ENCODE measurements at regions not wholly inside any gene's neighbourhood (a gene's known extent, or its start where the extent isn't known, plus 50 kb on each side); places are given as distances from the start of the nearest gene placed in this dataset.

- DNase-seq, result peak; percentile 67 to 92 (median 78)
- Histone ChIP-seq H3K79me2 (ENCODE audit: insufficient read depth, low read length) (no peaks in the 10 kb centered on the region), H3K4me2 (replicated peaks; ENCODE audit: extremely low read depth, low read length, poor library complexity, severe bottlenecking) (no peak overlapping the region), H4K20me1 (ENCODE audit: insufficient read depth, low read length) (no peaks in the 10 kb centered on the region), H3K9ac (ENCODE audit: insufficient read depth, low read length, poor library complexity, severe bottlenecking) (no peak overlapping the region), H3K4me3 (replicated peaks in 1 of 3; ENCODE audit: low read depth in 2 of 3, low read length in 3 of 3) (peak overlapping the region in 1 of 3 experiments; percentile 6), H3K36me3 (replicated peaks in 1 of 2; ENCODE audit: control insufficient read depth in 1 of 2, insufficient read depth in 2 of 2, low read length in 2 of 2) (peaks cover 0 to 42% of the 10 kb centered on the region in 2 donors), H3K9me3 (replicated peaks in 1 of 2; ENCODE audit: control insufficient read depth in 1 of 2, insufficient read depth in 1 of 2, low read length in 2 of 2) (peaks cover 21 to 33% of the 10 kb centered on the region in 2 donors), H2AFZ (ENCODE audit: insufficient read depth, low read depth, low read length, poor library complexity, severe bottlenecking) (no peak overlapping the region), H3K27ac (ENCODE audit: low read depth in 1 of 2, low read length in 2 of 2) (peak overlapping the region; percentile 46 to 69), H3K4me1 (ENCODE audit: control insufficient read depth in 1 of 2, insufficient read depth in 2 of 2, low read length in 2 of 2) (peaks cover 10% of the 10 kb centered on the region in 2 donors), H3K27me3 (ENCODE audit: control insufficient read depth in 2 of 2, insufficient read depth in 2 of 2, low read length in 2 of 2) (no peaks in the 10 kb centered on the region)
- peaks cover 41 to 64% of the 10 kb centered on the region in 2 donors for H3K36me3 Mint-ChIP-seq
- peaks cover 21 to 51% (median 40%) of the 10 kb centered on the region in 7 donors for H3K9me3 Mint-ChIP-seq
- H3K27me3 Mint-ChIP-seq (ENCODE audit: low read depth in 3 of 3), result no peaks in the 10 kb centered on the region
- H3K27ac Mint-ChIP-seq, result peak overlapping the region; percentile 79 to 91 (median 86)
- 40% methylated on average over 2 of the region's 4 CpGs for WGBS (ENCODE audit: insufficient coverage)
- no peak overlapping the region for H3K4me3 Mint-ChIP-seq
- intact Hi-C loops (cut with micrococcal nuclease), result no loop called here
- TF ChIP-seq, protein P1, sequence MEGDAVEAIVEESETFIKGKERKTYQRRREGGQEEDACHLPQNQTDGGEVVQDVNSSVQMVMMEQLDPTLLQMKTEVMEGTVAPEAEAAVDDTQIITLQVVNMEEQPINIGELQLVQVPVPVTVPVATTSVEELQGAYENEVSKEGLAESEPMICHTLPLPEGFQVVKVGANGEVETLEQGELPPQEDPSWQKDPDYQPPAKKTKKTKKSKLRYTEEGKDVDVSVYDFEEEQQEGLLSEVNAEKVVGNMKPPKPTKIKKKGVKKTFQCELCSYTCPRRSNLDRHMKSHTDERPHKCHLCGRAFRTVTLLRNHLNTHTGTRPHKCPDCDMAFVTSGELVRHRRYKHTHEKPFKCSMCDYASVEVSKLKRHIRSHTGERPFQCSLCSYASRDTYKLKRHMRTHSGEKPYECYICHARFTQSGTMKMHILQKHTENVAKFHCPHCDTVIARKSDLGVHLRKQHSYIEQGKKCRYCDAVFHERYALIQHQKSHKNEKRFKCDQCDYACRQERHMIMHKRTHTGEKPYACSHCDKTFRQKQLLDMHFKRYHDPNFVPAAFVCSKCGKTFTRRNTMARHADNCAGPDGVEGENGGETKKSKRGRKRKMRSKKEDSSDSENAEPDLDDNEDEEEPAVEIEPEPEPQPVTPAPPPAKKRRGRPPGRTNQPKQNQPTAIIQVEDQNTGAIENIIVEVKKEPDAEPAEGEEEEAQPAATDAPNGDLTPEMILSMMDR (IDR thresholded peaks at IDR 0.05), result no peak
- H3K4me1 Mint-ChIP-seq, result peaks cover 12% of the 10 kb centered on the region
Observed at GRCh38 chr21:29403922-29404538, 105.3 kb downstream of the BACH1 start.

DNA sequence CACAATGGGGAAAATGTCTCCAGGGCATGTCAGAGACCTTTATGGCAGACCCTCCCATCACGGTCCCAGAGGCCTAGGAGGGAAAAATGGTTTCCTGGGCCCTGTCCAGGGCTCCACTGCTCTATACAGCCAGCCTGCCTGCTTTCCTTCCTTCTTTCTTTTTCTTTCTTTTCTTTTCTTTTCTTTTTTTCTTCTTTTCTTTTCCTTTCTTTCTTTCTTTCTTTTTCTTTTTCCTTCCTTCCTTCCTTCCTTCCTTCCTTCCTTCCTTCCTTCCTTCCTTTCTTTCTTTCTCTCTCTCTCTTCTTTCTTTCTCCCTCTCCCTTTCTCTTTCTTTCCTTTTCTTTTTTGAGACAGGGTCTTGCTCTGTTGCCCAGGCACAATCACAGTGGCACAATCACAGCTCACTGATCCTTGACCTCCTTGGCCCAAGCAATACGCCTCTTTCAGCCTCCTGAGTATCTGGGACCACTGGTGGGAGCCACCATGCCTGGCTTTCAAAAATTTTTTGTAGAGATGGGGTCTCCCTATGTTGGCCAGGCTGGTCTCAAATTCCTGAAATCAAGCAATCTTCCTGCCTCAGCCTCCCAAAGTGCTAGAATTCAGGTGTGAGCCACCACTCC is 106.9 kb downstream of the BACH1 start:
- peaks cover 15 to 17% of the 10 kb centered on the region in 2 donors for H3K9me3 ChIP-seq (replicated peaks in 1 of 2; ENCODE audit: control insufficient read depth in 1 of 2, insufficient read depth in 1 of 2, low read length in 2 of 2)
- peaks cover 0 to 32% of the 10 kb centered on the region in 2 donors for H3K36me3 ChIP-seq (replicated peaks in 1 of 2; ENCODE audit: control insufficient read depth in 1 of 2, insufficient read depth in 2 of 2, low read length in 2 of 2)
- peaks cover 12% of the 10 kb centered on the region for H3K4me1 Mint-ChIP-seq
- H3K4me1 ChIP-seq (ENCODE audit: control insufficient read depth in 1 of 2, insufficient read depth in 2 of 2, low read length in 2 of 2), result peaks cover 10% of the 10 kb centered on the region in 2 donors
- H3K36me3 Mint-ChIP-seq, result peaks cover 31 to 52% of the 10 kb centered on the region in 2 donors
- H3K27me3 Mint-ChIP-seq (ENCODE audit: low read depth in 3 of 3), result no peaks in the 10 kb centered on the region
- H3K27me3 ChIP-seq (ENCODE audit: control insufficient read depth in 2 of 2, insufficient read depth in 2 of 2, low read length in 2 of 2), result no peaks in the 10 kb centered on the region
- H3K27ac ChIP-seq (ENCODE audit: low read depth in 1 of 2, low read length in 2 of 2), result no peak overlapping the region
- no peak for DNase-seq
- H3K9me3 Mint-ChIP-seq, result peaks cover 10 to 38% (median 25%) of the 10 kb centered on the region in 7 donors
- TF ChIP-seq, protein P1 (IDR thresholded peaks at IDR 0.05), result no peak
- H3K4me2 ChIP-seq (replicated peaks; ENCODE audit: extremely low read depth, low read length, poor library complexity, severe bottlenecking), result no peak overlapping the region
- WGBS (ENCODE audit: insufficient coverage), result 100% methylated on average over 1 of the region's 2 CpGs
- H3K4me3 ChIP-seq (replicated peaks in 1 of 3; ENCODE audit: low read depth in 2 of 3, low read length in 3 of 3), result no peak overlapping the region
- no peaks in the 10 kb centered on the region for H3K79me2 ChIP-seq (ENCODE audit: insufficient read depth, low read length)
- no peak overlapping the region for H3K9ac ChIP-seq (ENCODE audit: insufficient read depth, low read length, poor library complexity, severe bottlenecking)
- no peak overlapping the region for H3K4me3 Mint-ChIP-seq
- no peaks in the 10 kb centered on the region for H4K20me1 ChIP-seq (ENCODE audit: insufficient read depth, low read length)
- H2AFZ ChIP-seq (ENCODE audit: insufficient read depth, low read depth, low read length, poor library complexity, severe bottlenecking), result no peak overlapping the region
- intact Hi-C loops (cut with micrococcal nuclease), result no loop called here
- peak overlapping the region in 3 of 7 donors; percentile 50 to 91 (median 63) for H3K27ac Mint-ChIP-seq

All from CD14-positive monocyte (primary cell).